KMS-11 (cell line): ENCODE measurements at regions not wholly inside any gene's neighbourhood (a gene's known extent, or its start where the extent isn't known, plus 50 kb on each side); places are given as distances from the start of the nearest gene placed in this dataset.

Source experiments
- H2AFZ ChIP-seq: fragments of 200-600 bp; sonication (generic); 2 replicates; pipeline ENCODE4 v1.6.1; 2016; ENCODE audit warnings: antibody characterized with exemption, mixed run types, low read depth
- H3K27ac ChIP-seq: fragments of 200-600 bp; sonication (generic); 2 replicates; pipeline ENCODE4 v1.6.1; 2016; ENCODE audit warnings: mild to moderate bottlenecking, mixed run types
- H3K27me3 ChIP-seq: fragments of 200-600 bp; sonication (generic); 2 replicates; pipeline ENCODE4 v1.6.1; 2017; ENCODE audit warnings: mild to moderate bottlenecking, low read depth, mixed run types, moderate library complexity; ENCODE audit not compliant: insufficient read depth
- H3K36me3 ChIP-seq: fragments of 200-600 bp; sonication (generic); 2 replicates; pipeline ENCODE4 v1.6.1; 2017; ENCODE audit warnings: mild to moderate bottlenecking, mixed run types; ENCODE audit not compliant: insufficient read depth
- H3K4me1 ChIP-seq: fragments of 200-600 bp; sonication (generic); 2 replicates; pipeline ENCODE4 v1.6.1; 2016; ENCODE audit warnings: mild to moderate bottlenecking, low read depth, mixed run types; ENCODE audit not compliant: poor library complexity, severe bottlenecking
- H3K4me2 ChIP-seq: fragments of 200-600 bp; sonication (generic); 2 replicates; pipeline ENCODE4 v1.7.0; 2016; ENCODE audit warnings: mild to moderate bottlenecking, mixed run types
- H3K4me3 ChIP-seq: fragments of 200-600 bp; sonication (generic); IDR thresholded peaks from 2 replicates; pipeline ENCODE4 v1.6.1; 2017; ENCODE audit warnings: low read depth, low read length, mixed read lengths; ENCODE audit not compliant: insufficient read depth
- H3K79me2 ChIP-seq: fragments of 200-600 bp; sonication (generic); 2 replicates; pipeline ENCODE4 v1.6.1; 2016; ENCODE audit warnings: low read depth, mixed run types; ENCODE audit not compliant: insufficient read depth
- H3K9ac ChIP-seq: fragments of 200-600 bp; sonication (generic); 2 replicates; pipeline ENCODE4 v1.6.1; 2016; ENCODE audit warnings: mild to moderate bottlenecking, mixed run types
- H4K20me1 ChIP-seq: fragments of 200-600 bp; sonication (generic); 2 replicates; pipeline ENCODE4 v1.6.1; 2016; ENCODE audit warnings: mild to moderate bottlenecking, mixed run types; ENCODE audit not compliant: insufficient read depth
- TF ChIP-seq, protein P1 (sequence below): fragments of 200-600 bp; sonication (generic); conservative IDR thresholded peaks from 2 replicates; pipeline ENCODE4 v1.6.1; 2017; ENCODE audit warnings: low read depth, mild to moderate bottlenecking, antibody characterized with exemption, low read length, moderate library complexity, mixed read lengths

DNA sequence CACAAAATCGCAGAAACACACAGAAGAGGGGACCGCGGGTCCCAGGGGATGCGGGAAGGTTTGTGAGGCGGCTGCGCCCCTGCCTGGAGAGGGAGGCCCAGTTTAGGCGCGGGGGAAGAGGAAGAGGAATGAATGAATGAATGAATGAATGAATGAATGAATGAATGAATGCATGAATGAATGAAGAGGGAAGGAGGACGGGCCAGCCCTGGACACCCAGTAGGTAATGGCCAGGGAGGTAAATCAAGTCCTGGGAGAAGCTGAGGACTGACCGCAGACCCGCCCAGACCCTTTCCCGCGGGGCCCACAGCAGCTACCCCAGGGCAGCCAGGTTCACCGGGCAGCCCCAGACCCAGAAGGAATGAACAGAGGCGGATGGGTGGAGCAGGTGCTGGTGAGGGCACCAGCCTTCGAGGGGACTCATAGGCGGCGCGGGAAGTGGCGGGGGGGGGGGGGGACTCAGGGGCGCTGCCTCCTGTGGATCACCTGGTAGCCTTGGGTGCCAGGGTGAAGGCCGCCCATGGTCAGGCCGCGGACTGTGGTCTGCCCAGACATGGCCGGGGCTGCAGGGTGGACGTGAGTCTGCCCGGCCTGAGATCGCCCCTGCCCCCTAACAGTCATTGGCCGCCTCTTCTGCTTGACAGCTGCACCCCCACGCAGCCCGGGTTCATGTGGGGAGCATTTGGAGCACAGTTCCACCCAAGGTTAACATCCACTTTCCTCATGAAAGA is 192.0 kb upstream of the PDE10A start:
- Histone ChIP-seq H4K20me1 (no peaks in the 10 kb centered on the region), H3K4me2 (no peak overlapping the region), H3K4me3 (no peak overlapping the region), H3K79me2 (no peaks in the 10 kb centered on the region), H3K27ac (no peak overlapping the region), H2AFZ (no peak overlapping the region), H3K4me1 (no peaks in the 10 kb centered on the region), H3K36me3 (no peaks in the 10 kb centered on the region), H3K9ac (no peak overlapping the region), H3K27me3 (no peaks in the 10 kb centered on the region)
- TF ChIP-seq, protein P1, sequence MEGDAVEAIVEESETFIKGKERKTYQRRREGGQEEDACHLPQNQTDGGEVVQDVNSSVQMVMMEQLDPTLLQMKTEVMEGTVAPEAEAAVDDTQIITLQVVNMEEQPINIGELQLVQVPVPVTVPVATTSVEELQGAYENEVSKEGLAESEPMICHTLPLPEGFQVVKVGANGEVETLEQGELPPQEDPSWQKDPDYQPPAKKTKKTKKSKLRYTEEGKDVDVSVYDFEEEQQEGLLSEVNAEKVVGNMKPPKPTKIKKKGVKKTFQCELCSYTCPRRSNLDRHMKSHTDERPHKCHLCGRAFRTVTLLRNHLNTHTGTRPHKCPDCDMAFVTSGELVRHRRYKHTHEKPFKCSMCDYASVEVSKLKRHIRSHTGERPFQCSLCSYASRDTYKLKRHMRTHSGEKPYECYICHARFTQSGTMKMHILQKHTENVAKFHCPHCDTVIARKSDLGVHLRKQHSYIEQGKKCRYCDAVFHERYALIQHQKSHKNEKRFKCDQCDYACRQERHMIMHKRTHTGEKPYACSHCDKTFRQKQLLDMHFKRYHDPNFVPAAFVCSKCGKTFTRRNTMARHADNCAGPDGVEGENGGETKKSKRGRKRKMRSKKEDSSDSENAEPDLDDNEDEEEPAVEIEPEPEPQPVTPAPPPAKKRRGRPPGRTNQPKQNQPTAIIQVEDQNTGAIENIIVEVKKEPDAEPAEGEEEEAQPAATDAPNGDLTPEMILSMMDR: no peak

DNA sequence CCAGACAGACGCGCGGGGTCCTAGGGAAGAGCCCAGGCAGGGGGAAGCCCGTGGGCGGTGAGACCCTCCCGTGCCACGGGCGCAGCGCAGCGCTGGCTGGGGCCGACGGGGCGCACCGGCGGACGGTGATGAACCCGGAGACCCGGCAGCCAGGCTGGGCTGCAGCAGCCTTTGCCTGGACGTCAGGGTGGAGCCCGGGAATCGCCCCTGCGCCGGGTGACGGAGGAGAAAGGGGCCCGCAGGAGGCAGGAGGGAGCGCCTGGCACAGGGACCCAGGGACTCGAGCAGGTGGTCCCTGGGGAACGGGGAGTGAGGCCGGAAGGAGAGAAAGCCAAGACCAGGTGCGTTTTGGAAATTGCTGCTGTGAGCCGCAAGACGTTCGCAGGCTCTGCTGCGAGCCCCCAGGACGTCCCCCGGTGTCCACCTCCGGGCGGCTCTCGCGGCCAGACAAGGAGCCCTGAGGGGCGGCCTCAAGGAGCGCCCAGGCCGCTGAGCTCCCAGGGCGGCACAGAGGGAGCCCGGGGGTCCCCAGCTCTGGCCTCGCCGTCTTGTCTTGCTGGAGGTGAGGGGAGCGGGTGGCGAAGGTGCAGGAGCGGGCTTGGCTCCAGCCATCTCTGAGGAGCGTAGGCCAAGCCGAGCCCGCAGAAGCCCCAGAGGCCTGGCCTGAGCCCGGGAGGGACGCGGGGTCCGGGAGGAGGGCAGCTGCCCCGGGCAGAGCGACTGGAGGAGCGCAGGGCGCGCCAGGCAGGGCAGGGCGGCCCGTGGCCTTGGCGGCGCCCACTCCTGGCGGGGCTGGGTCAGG is 191.2 kb upstream of the PDE10A start:
- Histone ChIP-seq H3K4me1 (no peaks in the 10 kb centered on the region), H3K27ac (no peak overlapping the region), H3K4me2 (no peak overlapping the region), H4K20me1 (no peaks in the 10 kb centered on the region), H3K79me2 (no peaks in the 10 kb centered on the region), H3K27me3 (no peaks in the 10 kb centered on the region), H3K36me3 (no peaks in the 10 kb centered on the region), H2AFZ (no peak overlapping the region), H3K9ac (no peak overlapping the region), H3K4me3 (no peak overlapping the region)
- TF ChIP-seq, protein P1: no peak

DNA sequence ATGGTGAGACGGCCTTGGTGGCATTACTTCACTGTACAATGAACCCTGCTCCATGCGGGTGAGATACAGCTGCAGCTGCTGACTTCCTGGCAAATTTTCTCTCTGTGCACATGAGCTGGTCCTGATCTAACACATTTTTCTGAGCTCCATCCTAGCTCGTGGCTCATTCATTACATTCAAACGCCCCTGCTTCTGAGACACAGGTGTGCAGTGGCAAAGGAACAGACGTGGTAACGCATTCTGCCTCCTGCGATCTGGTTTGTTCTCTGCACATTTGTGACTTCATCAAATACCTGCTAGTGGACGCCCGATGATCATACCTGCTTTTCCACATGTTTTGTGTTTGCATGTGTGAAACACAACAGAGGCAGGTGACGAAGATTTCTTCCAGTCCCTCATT is 189.6 kb upstream of the PDE10A start:
- Histone ChIP-seq H4K20me1 (no peaks in the 10 kb centered on the region), H2AFZ (no peak overlapping the region), H3K4me1 (no peaks in the 10 kb centered on the region), H3K36me3 (no peaks in the 10 kb centered on the region), H3K9ac (no peak overlapping the region), H3K79me2 (no peaks in the 10 kb centered on the region), H3K27me3 (no peaks in the 10 kb centered on the region), H3K4me3 (no peak overlapping the region), H3K27ac (no peak overlapping the region), H3K4me2 (no peak overlapping the region)
- TF ChIP-seq, protein P1: no peak

DNA sequence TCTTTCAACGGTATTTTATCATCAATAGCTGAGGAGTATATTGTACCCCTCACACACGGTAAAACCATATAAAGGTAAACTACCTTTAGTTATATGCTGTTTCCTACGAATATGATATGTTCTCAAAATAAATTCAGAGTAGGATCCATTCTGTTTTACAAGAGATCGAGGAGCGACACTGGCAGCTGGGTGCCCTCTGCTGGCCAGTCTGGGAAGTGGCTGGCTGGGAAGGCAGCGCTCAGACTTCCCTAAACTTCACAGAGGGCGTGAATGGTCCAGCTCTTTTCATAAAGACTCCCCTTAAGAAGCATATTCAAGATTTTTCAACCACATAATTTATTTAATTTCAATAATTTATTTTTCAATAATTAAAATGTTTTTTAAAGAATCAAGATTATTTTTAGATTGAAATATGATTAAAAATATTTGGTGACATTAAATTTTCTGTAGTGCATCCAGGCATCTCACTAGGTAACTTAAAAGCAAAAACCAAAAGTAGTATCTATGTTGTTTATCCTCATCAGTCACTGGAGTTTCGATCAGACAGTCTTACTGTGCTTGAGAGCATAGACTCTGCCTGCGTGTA is 187.5 kb upstream of the PDE10A start:
- no peaks in the 10 kb centered on the region for H3K36me3 ChIP-seq
- no peak overlapping the region for H2AFZ ChIP-seq
- H4K20me1 ChIP-seq: no peaks in the 10 kb centered on the region
- no peaks in the 10 kb centered on the region for H3K27me3 ChIP-seq
- H3K4me2 ChIP-seq: no peak overlapping the region
- no peak overlapping the region for H3K9ac ChIP-seq
- H3K79me2 ChIP-seq: no peaks in the 10 kb centered on the region
- TF ChIP-seq, protein P1: peak; percentile 82
- H3K27ac ChIP-seq: no peak overlapping the region
- H3K4me3 ChIP-seq: no peak overlapping the region
- H3K4me1 ChIP-seq: no peaks in the 10 kb centered on the region
